ENCODE measurements at regions not wholly inside any gene's neighbourhood (a gene's known extent, or its start where the extent isn't known, plus 50 kb on each side); places are given as distances from the start of the nearest gene placed in this dataset.

DNA sequence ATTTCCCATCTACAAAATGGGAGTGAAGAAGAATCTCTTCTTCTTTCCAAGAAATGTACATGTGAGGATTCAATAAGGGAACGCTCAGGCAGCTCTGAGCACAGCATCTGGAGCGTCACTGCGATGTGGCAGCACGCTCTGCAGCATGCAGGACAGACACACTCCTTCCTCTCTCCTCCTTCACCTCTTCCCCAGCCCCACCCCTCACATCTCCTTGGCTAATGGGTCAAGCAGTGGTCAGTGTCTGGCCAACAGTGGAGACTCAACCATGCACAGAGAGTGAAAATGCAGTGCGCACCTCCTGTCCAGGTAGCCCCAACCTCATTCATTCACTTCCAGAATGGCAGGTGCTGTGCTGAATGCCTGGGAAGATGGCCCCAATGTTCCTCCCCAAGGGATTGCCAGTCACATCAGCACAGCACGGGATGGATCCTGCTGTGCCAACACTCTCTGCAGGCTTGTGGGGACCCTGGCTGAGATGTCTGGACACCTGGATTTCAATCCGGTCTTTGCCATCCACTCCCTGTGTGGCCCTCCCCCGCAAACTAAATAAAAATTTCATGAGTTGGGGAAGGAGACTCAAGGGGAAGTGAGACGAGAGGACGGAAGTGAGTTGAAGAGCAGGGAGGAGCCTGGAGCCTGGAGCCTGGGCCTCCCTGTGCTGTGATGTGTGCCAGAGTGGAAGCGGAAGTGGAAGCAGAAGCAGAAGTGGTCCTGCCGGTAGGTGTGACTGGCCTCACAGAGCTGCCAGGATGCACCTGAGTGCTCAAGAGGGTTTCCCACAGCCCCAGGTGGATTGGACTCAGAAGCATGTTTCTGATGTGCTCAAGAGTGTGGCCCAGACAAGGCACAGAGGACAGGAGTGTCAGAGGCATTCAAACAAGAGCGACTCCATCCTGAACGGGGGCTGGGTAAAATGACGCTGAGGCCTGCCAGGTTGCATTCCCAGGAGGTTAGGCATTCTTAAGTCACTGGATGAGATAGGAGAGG lies 163.9 kb downstream of the SMAD6 start:
- TF ChIP-seq, protein P1, sequence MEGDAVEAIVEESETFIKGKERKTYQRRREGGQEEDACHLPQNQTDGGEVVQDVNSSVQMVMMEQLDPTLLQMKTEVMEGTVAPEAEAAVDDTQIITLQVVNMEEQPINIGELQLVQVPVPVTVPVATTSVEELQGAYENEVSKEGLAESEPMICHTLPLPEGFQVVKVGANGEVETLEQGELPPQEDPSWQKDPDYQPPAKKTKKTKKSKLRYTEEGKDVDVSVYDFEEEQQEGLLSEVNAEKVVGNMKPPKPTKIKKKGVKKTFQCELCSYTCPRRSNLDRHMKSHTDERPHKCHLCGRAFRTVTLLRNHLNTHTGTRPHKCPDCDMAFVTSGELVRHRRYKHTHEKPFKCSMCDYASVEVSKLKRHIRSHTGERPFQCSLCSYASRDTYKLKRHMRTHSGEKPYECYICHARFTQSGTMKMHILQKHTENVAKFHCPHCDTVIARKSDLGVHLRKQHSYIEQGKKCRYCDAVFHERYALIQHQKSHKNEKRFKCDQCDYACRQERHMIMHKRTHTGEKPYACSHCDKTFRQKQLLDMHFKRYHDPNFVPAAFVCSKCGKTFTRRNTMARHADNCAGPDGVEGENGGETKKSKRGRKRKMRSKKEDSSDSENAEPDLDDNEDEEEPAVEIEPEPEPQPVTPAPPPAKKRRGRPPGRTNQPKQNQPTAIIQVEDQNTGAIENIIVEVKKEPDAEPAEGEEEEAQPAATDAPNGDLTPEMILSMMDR (IDR thresholded peaks at IDR 0.05): no peak
- no peak for TF ChIP-seq POLR2A (IDR thresholded peaks at IDR 0.05)

Measured in body of pancreas (tissue), 4 donors.